ENCODE measurements at regions not wholly inside any gene's neighbourhood (a gene's known extent, or its start where the extent isn't known, plus 50 kb on each side); places are given as distances from the start of the nearest gene placed in this dataset.

DNA sequence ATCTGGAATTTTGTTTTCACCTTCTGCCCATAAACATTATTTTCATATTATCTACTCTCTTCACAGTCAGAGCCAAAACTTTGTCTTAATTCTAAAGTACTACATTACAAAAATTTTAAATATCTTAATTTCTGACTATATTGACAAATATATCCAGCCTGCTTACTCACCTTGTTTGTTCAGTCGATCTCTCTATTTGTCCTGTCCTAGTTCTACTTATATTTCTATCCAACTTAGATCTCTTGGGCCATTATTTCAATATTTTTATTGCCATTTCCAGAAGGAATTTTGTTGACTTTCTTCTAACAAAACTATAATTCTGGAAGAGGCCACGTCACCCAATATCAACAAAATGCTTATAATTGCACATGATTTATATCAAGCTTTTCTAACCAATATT, 652.8 kb upstream of the CTNND2 start:
- TF ChIP-seq, protein P1, sequence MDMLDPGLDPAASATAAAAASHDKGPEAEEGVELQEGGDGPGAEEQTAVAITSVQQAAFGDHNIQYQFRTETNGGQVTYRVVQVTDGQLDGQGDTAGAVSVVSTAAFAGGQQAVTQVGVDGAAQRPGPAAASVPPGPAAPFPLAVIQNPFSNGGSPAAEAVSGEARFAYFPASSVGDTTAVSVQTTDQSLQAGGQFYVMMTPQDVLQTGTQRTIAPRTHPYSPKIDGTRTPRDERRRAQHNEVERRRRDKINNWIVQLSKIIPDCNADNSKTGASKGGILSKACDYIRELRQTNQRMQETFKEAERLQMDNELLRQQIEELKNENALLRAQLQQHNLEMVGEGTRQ (IDR thresholded peaks at IDR 0.05; ENCODE audit: low read length), result no peak
- TF ChIP-seq EZH2 (IDR thresholded peaks at IDR 0.05; ENCODE audit: low read depth, low read length, severe bottlenecking) (no peak), SUZ12 (IDR thresholded peaks at IDR 0.05; ENCODE audit: low read length) (no peak), POLR2A (IDR thresholded peaks at IDR 0.05; ENCODE audit: control extremely low read depth in 1 of 2, low read depth in 2 of 2, low read length in 2 of 2) (no peak), TAF1 (IDR thresholded peaks at IDR 0.05; ENCODE audit: low read depth, low read length) (no peak), RXRA (IDR thresholded peaks at IDR 0.05; ENCODE audit: insufficient read depth, low read depth, low read length) (no peak)
- TF ChIP-seq, protein P2, sequence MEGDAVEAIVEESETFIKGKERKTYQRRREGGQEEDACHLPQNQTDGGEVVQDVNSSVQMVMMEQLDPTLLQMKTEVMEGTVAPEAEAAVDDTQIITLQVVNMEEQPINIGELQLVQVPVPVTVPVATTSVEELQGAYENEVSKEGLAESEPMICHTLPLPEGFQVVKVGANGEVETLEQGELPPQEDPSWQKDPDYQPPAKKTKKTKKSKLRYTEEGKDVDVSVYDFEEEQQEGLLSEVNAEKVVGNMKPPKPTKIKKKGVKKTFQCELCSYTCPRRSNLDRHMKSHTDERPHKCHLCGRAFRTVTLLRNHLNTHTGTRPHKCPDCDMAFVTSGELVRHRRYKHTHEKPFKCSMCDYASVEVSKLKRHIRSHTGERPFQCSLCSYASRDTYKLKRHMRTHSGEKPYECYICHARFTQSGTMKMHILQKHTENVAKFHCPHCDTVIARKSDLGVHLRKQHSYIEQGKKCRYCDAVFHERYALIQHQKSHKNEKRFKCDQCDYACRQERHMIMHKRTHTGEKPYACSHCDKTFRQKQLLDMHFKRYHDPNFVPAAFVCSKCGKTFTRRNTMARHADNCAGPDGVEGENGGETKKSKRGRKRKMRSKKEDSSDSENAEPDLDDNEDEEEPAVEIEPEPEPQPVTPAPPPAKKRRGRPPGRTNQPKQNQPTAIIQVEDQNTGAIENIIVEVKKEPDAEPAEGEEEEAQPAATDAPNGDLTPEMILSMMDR (IDR thresholded peaks at IDR 0.05; ENCODE audit: control extremely low read depth in 1 of 3, insufficient read depth in 1 of 3, low read depth in 1 of 3, low read length in 3 of 3), result no peak
- TF ChIP-seq, protein P3, sequence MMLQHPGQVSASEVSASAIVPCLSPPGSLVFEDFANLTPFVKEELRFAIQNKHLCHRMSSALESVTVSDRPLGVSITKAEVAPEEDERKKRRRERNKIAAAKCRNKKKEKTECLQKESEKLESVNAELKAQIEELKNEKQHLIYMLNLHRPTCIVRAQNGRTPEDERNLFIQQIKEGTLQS (IDR thresholded peaks at IDR 0.05; ENCODE audit: insufficient read depth, low read depth, low read length), result no peak
- TF ChIP-seq, protein P4, sequence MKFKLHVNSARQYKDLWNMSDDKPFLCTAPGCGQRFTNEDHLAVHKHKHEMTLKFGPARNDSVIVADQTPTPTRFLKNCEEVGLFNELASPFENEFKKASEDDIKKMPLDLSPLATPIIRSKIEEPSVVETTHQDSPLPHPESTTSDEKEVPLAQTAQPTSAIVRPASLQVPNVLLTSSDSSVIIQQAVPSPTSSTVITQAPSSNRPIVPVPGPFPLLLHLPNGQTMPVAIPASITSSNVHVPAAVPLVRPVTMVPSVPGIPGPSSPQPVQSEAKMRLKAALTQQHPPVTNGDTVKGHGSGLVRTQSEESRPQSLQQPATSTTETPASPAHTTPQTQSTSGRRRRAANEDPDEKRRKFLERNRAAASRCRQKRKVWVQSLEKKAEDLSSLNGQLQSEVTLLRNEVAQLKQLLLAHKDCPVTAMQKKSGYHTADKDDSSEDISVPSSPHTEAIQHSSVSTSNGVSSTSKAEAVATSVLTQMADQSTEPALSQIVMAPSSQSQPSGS (IDR thresholded peaks at IDR 0.05; ENCODE audit: low read length), result no peak

Data from H1 (cell line).